Aorta (tissue), 5 donors: ENCODE measurements at regions not wholly inside any gene's neighbourhood (a gene's known extent, or its start where the extent isn't known, plus 50 kb on each side); places are given as distances from the start of the nearest gene placed in this dataset.
A peak's percentile ranks its signal among the peaks of the same experiment; 100 is the strongest.

ENCODE experiments used
- ATAC-seq: fragments of 200-7000 bp; cut with Tn5 transposase; one replicate; pipeline ENCODE4 v1.9.1; 2022; ENCODE audit warnings: moderate library complexity; ENCODE audit not compliant: low FRiP score
- DNase-seq, 2 donors: peaks; one replicate each; pipeline ENCODE4 v3.0.0-alpha.2; 2020
- H3K27ac ChIP-seq, 2 donors: one replicate each; pipeline ENCODE4 v1.5.1; 2013; ENCODE audit warnings: low read length in 2 of 2, mild to moderate bottlenecking in 2 of 2, moderate library complexity in 2 of 2, control low read depth in 1 of 2, inconsistent platforms in 1 of 2, low read depth in 1 of 2
- H3K27me3 ChIP-seq, 2 donors: one replicate each; pipeline ENCODE4 v1.6.1; 2013; ENCODE audit warnings: control low read depth in 1 of 2, low read length in 1 of 2, mild to moderate bottlenecking in 1 of 2, moderate library complexity in 1 of 2; ENCODE audit not compliant: insufficient read depth in 2 of 2, control insufficient read depth in 1 of 2
- H3K36me3 ChIP-seq, 2 donors: one replicate each; pipeline ENCODE4 v1.6.1; 2013; ENCODE audit warnings: control low read depth in 1 of 2, low read length in 1 of 2, mild to moderate bottlenecking in 1 of 2; ENCODE audit not compliant: insufficient read depth in 2 of 2, control insufficient read depth in 1 of 2
- H3K4me1 ChIP-seq, 2 donors: one replicate each; pipeline ENCODE4 v1.6.1; 2013; ENCODE audit warnings: low read length in 2 of 2, control low read depth in 1 of 2, mild to moderate bottlenecking in 1 of 2, moderate library complexity in 1 of 2; ENCODE audit not compliant: insufficient read depth in 2 of 2, control insufficient read depth in 1 of 2
- H3K4me3 ChIP-seq, 2 donors: one replicate each; pipeline ENCODE4 v1.5.1; 2013; ENCODE audit warnings: low read length in 2 of 2, control low read depth in 1 of 2, mild to moderate bottlenecking in 1 of 2
- H3K9me3 ChIP-seq: one replicate; pipeline ENCODE4 v1.6.1; 2013; ENCODE audit warnings: mild to moderate bottlenecking, low read length; ENCODE audit not compliant: control insufficient read depth
- WGBS, 2 donors: extraction: QIAGEN DNeasy Blood & Tissue Kit; methylation state at CpG; one replicate each; pipeline ENCODE4 v1.1.7; 2013; 5-methylcytosine and 5-hydroxymethylcytosine counted together
- intact Hi-C, 2 donors: fragments of 100-400 bp; cut with DNase I; formaldehyde crosslinking; loops; one replicate each; pipeline versions ENCODE4 v1.14.2 to v1.15.0; 2022
- donor health status: healthy with polysubstance abuse.
- donor health status: Bipolar disorder and iron deficiency.
- donor health status: DM: no; HTN: no; CAD: no.
- donor health status: DM: no; HTN: no; CAD: no.
- donor health status: DM: yes; HTN: yes; CAD: no.

DNA sequence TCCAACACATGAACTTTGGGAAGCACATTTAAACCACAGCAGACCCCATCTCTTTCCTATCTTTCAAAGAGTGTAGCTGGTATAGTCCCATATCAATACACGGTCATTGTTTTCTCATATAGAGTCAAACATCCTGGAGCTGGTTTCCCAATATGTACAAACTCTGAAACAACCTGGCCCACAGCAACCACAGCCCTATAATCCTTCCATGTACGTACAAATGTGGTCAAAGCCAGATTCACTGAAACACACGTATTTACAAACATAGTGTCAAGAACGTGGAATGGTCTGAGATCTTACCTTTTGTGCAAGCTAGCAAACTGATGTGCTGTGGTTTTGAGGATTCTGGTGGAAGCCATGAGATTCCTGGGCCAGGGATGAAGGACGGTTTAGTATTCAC lies 97.3 kb downstream of the HS1BP3 start:
- WGBS, 2 donors, result 76 to 77% methylated on average over 5 of the region's 5 CpGs
- Histone ChIP-seq H3K4me3 (no peak overlapping the region), H3K27me3 (no peaks in the 10 kb centered on the region), H3K9me3 (no peaks in the 10 kb centered on the region), H3K4me1 (no peaks in the 10 kb centered on the region), H3K27ac (no peak overlapping the region), H3K36me3 (no peaks in the 10 kb centered on the region)
- intact Hi-C loops, result no loop called here
- no peak for DNase-seq
- no peak for ATAC-seq

DNA sequence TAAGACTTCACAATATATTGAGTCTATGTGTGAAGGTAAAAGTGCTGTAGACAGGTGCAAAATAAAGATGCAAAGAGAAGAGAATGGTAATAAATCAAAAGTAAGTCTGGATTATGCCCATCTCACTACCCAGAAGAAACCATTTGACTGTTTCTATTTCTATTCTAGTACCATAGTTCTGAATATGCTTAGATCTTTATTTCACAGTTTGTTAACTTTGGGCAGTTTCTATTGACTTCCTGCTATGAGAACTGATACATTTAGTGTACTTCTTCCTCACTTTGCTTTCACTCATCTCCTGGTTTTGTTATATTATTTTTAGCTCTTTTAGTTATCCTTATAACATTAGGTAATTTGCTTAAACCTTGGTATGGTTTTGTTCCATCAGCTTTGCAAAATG lies 94.9 kb downstream of the HS1BP3 start:
- Histone ChIP-seq H3K9me3 (no peaks in the 10 kb centered on the region), H3K4me3 (no peak overlapping the region), H3K4me1 (no peaks in the 10 kb centered on the region), H3K27ac (no peak overlapping the region), H3K27me3 (no peaks in the 10 kb centered on the region), H3K36me3 (no peaks in the 10 kb centered on the region)
- intact Hi-C loops, result no loop called here
- DNase-seq (no peak), ATAC-seq (no peak)

DNA sequence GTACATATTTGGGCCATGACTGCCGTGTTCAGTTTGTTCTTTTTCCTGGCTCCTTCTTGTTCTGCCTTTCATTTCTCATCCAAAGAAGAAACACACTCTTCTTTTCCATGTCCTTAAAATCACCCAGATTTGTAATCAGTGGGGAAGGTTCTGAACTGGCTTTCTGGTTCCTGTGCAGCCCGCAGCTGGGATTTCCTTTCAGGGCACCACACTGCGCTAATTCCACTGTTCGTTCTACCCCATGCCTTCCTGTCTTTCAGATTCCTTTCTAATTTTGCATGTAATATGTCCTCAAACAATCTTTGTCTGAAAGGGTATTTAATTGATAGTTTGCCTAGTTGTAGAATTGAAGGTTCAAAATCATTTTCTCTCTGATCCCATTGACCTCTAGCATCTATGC lies 94.1 kb downstream of the HS1BP3 start:
- Histone ChIP-seq H3K4me3 (no peak overlapping the region), H3K36me3 (no peaks in the 10 kb centered on the region), H3K9me3 (no peaks in the 10 kb centered on the region), H3K27ac (no peak overlapping the region), H3K27me3 (no peaks in the 10 kb centered on the region), H3K4me1 (no peaks in the 10 kb centered on the region)
- 69 to 83% methylated on average over 4 of the region's 4 CpGs for WGBS, 2 donors
- intact Hi-C loops, result no loop called here
- no peak for DNase-seq
- no peak for ATAC-seq

DNA sequence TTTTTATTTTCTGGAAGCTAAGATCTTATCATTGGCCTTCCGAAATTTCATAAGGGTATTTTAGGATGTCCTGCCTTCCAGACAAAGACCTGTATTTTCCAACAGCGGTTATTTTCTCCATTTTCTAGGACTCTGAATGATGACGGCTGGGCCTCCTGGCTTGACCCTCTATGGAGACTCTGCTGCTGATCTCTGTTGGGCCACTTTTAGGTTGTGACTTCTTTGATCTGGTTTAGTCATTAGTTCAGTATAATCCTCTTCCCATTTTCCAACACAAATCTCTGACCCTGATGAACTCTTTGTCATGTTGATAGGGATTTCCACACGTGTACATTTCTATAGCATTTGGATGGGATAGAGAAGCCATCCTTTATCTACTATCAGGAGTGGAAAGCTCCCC lies 93.7 kb downstream of the HS1BP3 start:
- ATAC-seq (no peak), DNase-seq (no peak)
- 95 to 96% methylated on average over 4 of the region's 4 CpGs for WGBS, 2 donors
- intact Hi-C loops, result no loop called here
- H3K27me3 ChIP-seq, result no peaks in the 10 kb centered on the region
- H3K27ac ChIP-seq, result no peak overlapping the region
- no peak overlapping the region for H3K4me3 ChIP-seq
- no peaks in the 10 kb centered on the region for H3K36me3 ChIP-seq
- no peaks in the 10 kb centered on the region for H3K9me3 ChIP-seq
- H3K4me1 ChIP-seq, result no peaks in the 10 kb centered on the region

DNA sequence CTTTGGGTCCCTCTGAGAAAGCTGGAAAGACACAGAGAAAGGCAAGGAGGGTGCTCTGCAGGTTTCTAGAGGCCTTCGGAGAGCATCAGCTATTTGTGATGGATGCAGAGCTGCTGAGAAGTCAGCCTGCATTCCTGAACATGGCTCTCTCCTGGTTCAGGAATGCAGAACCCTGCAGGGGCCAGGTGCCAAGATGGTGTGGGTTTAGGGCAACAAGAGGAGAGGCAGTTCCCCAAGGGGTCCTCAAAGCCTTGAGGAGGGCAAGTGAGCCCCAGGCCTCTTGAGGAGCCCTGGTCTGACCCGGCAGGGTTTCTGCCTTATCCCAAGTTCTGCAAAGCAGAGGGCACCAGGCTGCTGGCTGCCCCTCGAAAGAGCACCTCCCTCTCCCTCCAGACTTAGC lies 93.3 kb downstream of the HS1BP3 start:
- ATAC-seq (no peak), DNase-seq (peak in 1 of 2 donors; percentile 34)
- H3K4me3 ChIP-seq, result no peak overlapping the region
- intact Hi-C loops, result no loop called here
- H3K4me1 ChIP-seq, result no peaks in the 10 kb centered on the region
- H3K27ac ChIP-seq, result no peak overlapping the region
- WGBS, 2 donors, result 92 to 93% methylated on average over 3 of the region's 3 CpGs
- H3K27me3 ChIP-seq, result no peaks in the 10 kb centered on the region
- H3K9me3 ChIP-seq, result no peaks in the 10 kb centered on the region
- H3K36me3 ChIP-seq, result no peaks in the 10 kb centered on the region

DNA sequence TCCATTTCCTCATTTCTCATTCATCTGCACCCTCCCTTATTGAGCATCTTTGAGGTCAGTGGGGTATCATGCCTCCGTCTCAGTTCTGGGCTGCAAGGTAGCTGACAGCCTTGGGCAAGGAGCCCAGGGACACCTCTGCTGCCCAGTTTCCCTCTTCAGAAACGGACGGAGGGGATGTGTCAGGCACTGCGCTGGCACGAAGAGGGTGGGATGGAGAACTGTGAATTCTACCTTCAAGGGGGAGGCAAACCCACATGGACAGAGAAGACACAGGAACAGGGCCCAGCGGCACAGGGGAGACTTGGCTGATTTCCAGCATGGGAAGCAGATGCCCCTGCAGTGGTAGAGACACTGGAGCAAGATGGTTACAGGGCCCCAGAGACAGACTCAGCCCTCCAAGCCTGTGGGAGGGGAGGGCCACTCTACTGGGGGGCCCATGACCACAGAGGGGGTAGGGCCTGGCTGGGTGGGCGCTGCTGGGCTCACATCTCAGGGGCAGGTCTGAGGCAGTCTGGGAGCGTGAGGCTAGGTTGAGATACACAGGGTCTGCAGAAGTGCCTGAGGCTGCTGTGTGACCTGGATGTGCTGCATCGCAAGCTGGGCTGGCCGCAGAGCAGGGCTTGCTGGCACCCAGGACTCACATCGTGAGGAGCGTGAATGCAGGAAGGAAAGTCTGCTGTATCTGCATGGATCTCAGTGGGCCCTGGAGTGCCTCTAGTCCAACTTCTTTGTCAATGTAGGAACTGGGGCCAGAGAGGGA lies 92.3 kb downstream of the HS1BP3 start:
- intact Hi-C loops, result no loop called here
- H3K36me3 ChIP-seq, result no peaks in the 10 kb centered on the region
- WGBS, 2 donors, result 97% methylated on average over 12 of the region's 12 CpGs
- no peak overlapping the region for H3K27ac ChIP-seq
- H3K4me1 ChIP-seq, result no peaks in the 10 kb centered on the region
- H3K9me3 ChIP-seq, result no peaks in the 10 kb centered on the region
- DNase-seq, result peak in 1 of 2 donors; percentile 63
- ATAC-seq, result no peak
- H3K27me3 ChIP-seq, result no peaks in the 10 kb centered on the region
- H3K4me3 ChIP-seq, result no peak overlapping the region

DNA sequence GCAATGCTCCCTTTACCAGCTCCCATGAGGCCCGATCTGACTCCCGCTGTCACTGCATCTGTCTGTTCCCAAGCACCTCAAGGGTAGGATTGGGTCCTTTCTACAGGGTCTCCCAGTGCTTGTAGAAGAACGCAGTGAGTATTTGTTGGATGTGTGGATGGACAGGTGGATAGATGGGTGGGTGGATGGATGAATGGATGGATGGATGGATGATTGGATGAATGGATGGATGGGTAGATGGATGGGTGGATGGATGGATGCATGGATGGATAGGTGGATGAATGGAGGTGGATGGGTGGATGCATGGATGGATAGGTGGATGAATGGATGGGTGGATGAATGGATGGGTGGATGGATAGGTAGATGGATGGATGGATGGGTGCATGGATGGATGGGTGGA lies 91.6 kb downstream of the HS1BP3 start:
- H3K27me3 ChIP-seq, result no peaks in the 10 kb centered on the region
- H3K9me3 ChIP-seq, result no peaks in the 10 kb centered on the region
- H3K36me3 ChIP-seq, result no peaks in the 10 kb centered on the region
- H3K27ac ChIP-seq, result no peak overlapping the region
- no peaks in the 10 kb centered on the region for H3K4me1 ChIP-seq
- ATAC-seq, result no peak
- no peak overlapping the region for H3K4me3 ChIP-seq
- WGBS, 2 donors, result 96 to 97% methylated on average over 3 of the region's 3 CpGs
- intact Hi-C loops, result no loop called here
- no peak for DNase-seq

DNA sequence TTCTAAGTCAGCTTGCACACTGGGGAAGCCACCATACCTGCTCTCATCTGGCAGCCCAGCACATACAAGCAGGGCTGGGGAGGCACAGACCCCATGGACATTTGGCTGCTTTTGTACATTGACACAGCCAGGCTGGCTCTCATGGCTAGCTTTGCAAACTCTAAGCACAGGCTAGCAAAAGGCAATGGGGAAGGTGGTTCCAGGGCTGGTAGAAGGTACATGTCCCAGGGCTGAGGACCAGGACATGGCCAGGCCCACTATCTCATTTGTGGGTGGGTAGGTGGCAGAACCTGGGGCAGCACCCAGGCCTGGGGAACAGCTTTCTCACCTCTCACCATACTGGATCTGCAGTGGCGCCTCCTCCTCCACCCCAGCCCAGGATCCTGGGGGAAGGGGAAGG lies 90.9 kb downstream of the HS1BP3 start:
- ATAC-seq (no peak), DNase-seq (no peak)
- no peaks in the 10 kb centered on the region for H3K36me3 ChIP-seq
- WGBS, 2 donors, result 93 to 100% methylated on average over 1 of the region's 1 CpG
- no peaks in the 10 kb centered on the region for H3K9me3 ChIP-seq
- no peaks in the 10 kb centered on the region for H3K4me1 ChIP-seq
- intact Hi-C loops, result no loop called here
- H3K4me3 ChIP-seq, result no peak overlapping the region
- H3K27me3 ChIP-seq, result no peaks in the 10 kb centered on the region
- no peak overlapping the region for H3K27ac ChIP-seq

DNA sequence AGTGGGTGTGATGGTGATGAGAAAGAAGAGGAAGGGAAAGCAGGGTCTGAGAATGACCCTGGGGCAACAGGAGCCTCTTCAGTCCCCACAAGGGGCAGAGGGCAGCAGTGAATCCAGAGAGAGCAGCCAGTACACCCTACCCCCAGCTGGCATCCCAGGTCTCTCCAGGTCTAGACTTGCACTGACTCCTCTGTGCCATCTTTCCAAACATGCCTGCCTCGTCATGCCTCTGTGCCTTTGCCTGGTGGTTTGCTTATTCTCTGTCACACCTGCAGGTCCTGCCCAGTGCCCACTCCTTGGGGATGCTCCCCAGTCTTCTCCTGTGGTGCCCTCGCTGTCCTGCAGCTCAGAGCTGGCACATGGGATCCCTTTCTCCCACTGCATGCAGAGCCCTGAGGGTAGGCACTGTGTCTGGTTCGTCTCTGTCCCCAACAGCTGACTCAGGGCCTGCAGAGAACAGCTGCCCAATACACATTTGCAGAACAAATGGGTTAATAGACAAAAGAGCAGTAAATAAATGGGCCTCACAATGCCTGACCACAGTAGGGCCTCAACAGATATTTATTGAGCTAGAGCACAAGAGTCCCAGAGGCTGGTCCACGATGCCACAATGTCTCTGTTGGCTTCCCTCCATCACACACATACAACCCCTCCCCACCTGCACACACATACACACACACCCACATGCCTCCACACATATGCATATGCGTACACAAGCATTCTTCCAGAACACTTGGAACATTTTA lies 89.8 kb downstream of the HS1BP3 start:
- ATAC-seq, result no peak
- Histone ChIP-seq H3K4me3 (no peak overlapping the region), H3K9me3 (no peaks in the 10 kb centered on the region), H3K27me3 (no peaks in the 10 kb centered on the region), H3K4me1 (no peaks in the 10 kb centered on the region), H3K27ac (no peak overlapping the region), H3K36me3 (no peaks in the 10 kb centered on the region)
- intact Hi-C loops, result no loop called here
- WGBS, 2 donors, result 74 to 76% methylated on average over 5 of the region's 5 CpGs
- DNase-seq, result no peak
